Caco-2 (cell line): ENCODE measurements at regions not wholly inside any gene's neighbourhood (a gene's known extent, or its start where the extent isn't known, plus 50 kb on each side); places are given as distances from the start of the nearest gene placed in this dataset.

Experiments used
- BruUV-seq: library from RNA; stranded (reverse); fragments of 400-500 nt; replicated peaks from 2 replicates; lab custom pipeline; 2021; lab: Mats Ljungman, UMichigan
- CTCF ChIA-PET: fragments of 300-600 bp; sonication (Branson Sonifier 250); formaldehyde crosslinking; loops from one replicate; lab custom pipeline; 2022; ENCODE audit warnings: antibody characterized with exemption; lab: Charles Lee
- POLR2A ChIA-PET: fragments of 300-600 bp; sonication (Branson Sonifier 250); formaldehyde crosslinking; loops from one replicate; lab custom pipeline; 2022; ENCODE audit warnings: antibody characterized with exemption; lab: Charles Lee
- DNase-seq, 2 experiments: peaks; one replicate each; pipeline versions ENCODE4 v3.0.0 to v3.0.0-alpha.2; 2020 to 2022
- H3K27me3 ChIP-seq: replicated peaks from 2 replicates; pipeline ENCODE4 v1.6.0; 2011; ENCODE audit warnings: low read length; ENCODE audit not compliant: control insufficient read depth, insufficient read depth
- H3K36me3 ChIP-seq: 2 replicates; pipeline ENCODE4 v1.5.1; 2011; ENCODE audit warnings: low read length; ENCODE audit not compliant: control insufficient read depth, insufficient read depth
- H3K4me1 ChIP-seq: fragments of 250-450 bp; sonication (Bioruptor Pico); 2 replicates; pipeline ENCODE4 v1.5.1; 2020; ENCODE audit warnings: mild to moderate bottlenecking
- H3K4me3 ChIP-seq: 2 replicates; pipeline ENCODE4 v1.5.1; 2011; ENCODE audit warnings: low read depth, mild to moderate bottlenecking, control low read depth, low read length
- H3K9me3 ChIP-seq: fragments of 250-450 bp; sonication (Bioruptor Pico); 2 replicates; pipeline ENCODE4 v1.5.1; 2020; ENCODE audit warnings: mild to moderate bottlenecking, moderate library complexity
- H3K27ac Mint-ChIP-seq: one replicate; pipeline ENCODE4 v1.8.0; 2022; ENCODE audit warnings: mixed read lengths; ENCODE audit not compliant: unreplicated experiment
- H3K27me3 Mint-ChIP-seq: one replicate; pipeline ENCODE4 v1.8.0; 2022; ENCODE audit warnings: mixed read lengths; ENCODE audit not compliant: insufficient read depth, unreplicated experiment
- H3K36me3 Mint-ChIP-seq: one replicate; pipeline ENCODE4 v1.8.0; 2022; ENCODE audit warnings: mild to moderate bottlenecking, mixed read lengths; ENCODE audit not compliant: insufficient read depth, unreplicated experiment
- H3K4me1 Mint-ChIP-seq: one replicate; pipeline ENCODE4 v1.8.0; 2022; ENCODE audit warnings: low read depth, mixed read lengths; ENCODE audit not compliant: unreplicated experiment
- H3K4me3 Mint-ChIP-seq: one replicate; pipeline ENCODE4 v1.8.0; 2022; ENCODE audit warnings: mild to moderate bottlenecking, moderate library complexity, mixed read lengths; ENCODE audit not compliant: unreplicated experiment
- H3K9me3 Mint-ChIP-seq: one replicate; pipeline ENCODE4 v1.8.0; 2022; ENCODE audit warnings: mixed read lengths; ENCODE audit not compliant: unreplicated experiment
- intact Hi-C: fragments of 100-400 bp; cut with micrococcal nuclease; formaldehyde crosslinking; loops from one replicate; pipeline ENCODE4 v1.10.0; 2022; ENCODE audit not compliant: unreplicated experiment
- TF ChIP-seq, protein P1 (sequence below), 2 experiments: fragments of 200-600 bp in 1 of 2; IDR thresholded peaks; 1 replicate in 1 of 2; 2 replicates in 1 of 2; pipeline versions ENCODE4 v1.5.1 to v1.8.0; 2011 to 2022; ENCODE audit warnings: antibody characterized with exemption in 1 of 2, control low read depth in 1 of 2, inconsistent platforms in 1 of 2, low read depth in 1 of 2, low read length in 1 of 2, mild to moderate bottlenecking in 1 of 2, moderate library complexity in 1 of 2; ENCODE audit not compliant: insufficient read depth in 1 of 2, severe bottlenecking in 1 of 2, unreplicated experiment in 1 of 2

DNA sequence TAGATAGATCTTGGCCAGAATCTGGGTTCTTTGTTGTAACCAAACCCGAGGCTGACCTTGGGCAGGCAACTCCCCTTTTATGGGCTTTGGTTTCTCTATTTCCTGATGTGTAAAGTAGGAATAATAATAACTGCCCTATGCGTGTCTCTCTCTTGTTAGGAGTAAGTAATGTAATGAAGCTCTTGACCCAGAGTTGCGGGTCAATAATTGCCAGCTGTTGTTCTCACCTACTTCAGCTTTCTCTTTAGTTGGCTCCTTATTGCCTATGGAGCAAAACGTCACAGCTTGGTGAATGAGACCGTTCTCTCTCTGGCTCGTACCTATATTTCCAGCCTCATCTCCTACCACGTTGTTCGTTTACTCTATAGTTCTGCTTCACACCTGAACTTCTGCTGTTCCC, 56.6 kb upstream of the KIRREL3 start:
- Mint-ChIP-seq H3K4me3 (no peak overlapping the region), H3K4me1 (no peaks in the 10 kb centered on the region), H3K36me3 (no peaks in the 10 kb centered on the region), H3K27me3 (peaks cover 17% of the 10 kb centered on the region), H3K9me3 (peaks cover 9% of the 10 kb centered on the region), H3K27ac (no peak overlapping the region)
- BruUV-seq = no TSS peak
- intact Hi-C loops = no loop called here
- no peak for DNase-seq
- Histone ChIP-seq H3K36me3 (no peaks in the 10 kb centered on the region), H3K4me1 (no peaks in the 10 kb centered on the region), H3K27me3 (no peaks in the 10 kb centered on the region; the same call in none of the 2 replicates), H3K9me3 (no peaks in the 10 kb centered on the region), H3K4me3 (no peak overlapping the region)
- POLR2A ChIA-PET = no interaction called here
- TF ChIP-seq, protein P1, sequence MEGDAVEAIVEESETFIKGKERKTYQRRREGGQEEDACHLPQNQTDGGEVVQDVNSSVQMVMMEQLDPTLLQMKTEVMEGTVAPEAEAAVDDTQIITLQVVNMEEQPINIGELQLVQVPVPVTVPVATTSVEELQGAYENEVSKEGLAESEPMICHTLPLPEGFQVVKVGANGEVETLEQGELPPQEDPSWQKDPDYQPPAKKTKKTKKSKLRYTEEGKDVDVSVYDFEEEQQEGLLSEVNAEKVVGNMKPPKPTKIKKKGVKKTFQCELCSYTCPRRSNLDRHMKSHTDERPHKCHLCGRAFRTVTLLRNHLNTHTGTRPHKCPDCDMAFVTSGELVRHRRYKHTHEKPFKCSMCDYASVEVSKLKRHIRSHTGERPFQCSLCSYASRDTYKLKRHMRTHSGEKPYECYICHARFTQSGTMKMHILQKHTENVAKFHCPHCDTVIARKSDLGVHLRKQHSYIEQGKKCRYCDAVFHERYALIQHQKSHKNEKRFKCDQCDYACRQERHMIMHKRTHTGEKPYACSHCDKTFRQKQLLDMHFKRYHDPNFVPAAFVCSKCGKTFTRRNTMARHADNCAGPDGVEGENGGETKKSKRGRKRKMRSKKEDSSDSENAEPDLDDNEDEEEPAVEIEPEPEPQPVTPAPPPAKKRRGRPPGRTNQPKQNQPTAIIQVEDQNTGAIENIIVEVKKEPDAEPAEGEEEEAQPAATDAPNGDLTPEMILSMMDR (IDR thresholded peaks at IDR 0.05; ENCODE audit: insufficient read depth in 1 of 2, low read depth in 1 of 2, low read length in 1 of 2, severe bottlenecking in 1 of 2, unreplicated experiment in 1 of 2) = no peak
- CTCF ChIA-PET = no interaction called here

DNA sequence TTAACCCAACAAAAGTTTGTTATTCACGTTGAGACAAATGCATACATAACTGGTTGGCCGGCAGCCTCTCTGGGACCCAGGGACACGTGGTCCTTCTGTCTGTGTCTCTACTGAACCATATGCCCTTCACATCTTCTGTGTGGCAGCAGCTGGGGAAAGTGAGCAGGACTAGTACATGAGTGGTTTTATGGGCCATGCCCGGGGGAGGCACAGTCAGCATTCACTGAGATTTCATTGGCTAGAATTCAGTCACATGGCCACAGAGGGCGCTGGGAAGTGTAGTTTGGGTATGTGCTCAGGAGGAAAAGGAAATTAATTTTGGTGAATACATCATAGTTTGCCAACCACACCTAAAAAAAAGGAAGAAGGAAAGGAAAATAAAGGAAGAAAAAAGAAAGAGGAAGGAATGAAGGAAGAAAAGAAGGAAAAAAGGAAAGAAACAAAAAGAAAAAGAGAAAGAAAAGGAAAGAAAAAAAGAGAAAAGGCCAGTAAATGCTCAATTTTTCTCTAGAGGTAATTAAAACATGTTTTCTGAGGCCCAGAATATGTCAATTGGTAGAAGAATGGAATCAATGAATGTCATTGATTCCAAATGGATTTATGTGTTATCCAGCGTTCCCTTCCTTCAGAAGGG, 55.9 kb upstream of the KIRREL3 start:
- no TSS peak for BruUV-seq
- DNase-seq = no peak
- H3K4me1 ChIP-seq = no peaks in the 10 kb centered on the region

DNA sequence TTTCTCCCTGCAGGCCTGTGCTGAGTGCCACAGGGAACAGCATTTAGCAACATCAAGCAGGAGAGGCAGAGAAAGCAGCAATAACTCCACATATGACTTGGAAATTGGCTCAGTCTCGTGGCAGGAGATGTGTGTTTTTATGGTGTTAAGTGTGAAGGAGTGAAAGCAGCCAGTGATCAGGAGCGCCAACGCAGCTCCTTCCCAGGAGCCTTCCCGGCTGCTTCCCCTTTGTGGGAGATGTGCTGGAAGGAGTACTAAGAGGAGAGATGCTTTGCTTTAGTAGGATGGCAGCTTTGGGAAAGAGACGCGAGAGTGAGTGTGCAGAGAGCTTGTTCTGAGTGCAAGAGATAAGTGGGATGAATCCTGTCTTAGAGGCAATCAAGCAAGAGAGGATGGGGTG, 54.7 kb upstream of the KIRREL3 start:
- no peak for DNase-seq
- ChIA-PET POLR2A (no interaction called here), CTCF (no interaction called here)
- TF ChIP-seq, protein P1 (IDR thresholded peaks at IDR 0.05; ENCODE audit: insufficient read depth in 1 of 2, low read depth in 1 of 2, low read length in 1 of 2, severe bottlenecking in 1 of 2, unreplicated experiment in 1 of 2) = no peak
- no peaks in the 10 kb centered on the region for H3K9me3 ChIP-seq
- peaks cover 9% of the 10 kb centered on the region for H3K9me3 Mint-ChIP-seq
- H3K4me3 Mint-ChIP-seq = no peak overlapping the region
- no peaks in the 10 kb centered on the region for H3K4me1 Mint-ChIP-seq
- H3K4me3 ChIP-seq = no peak overlapping the region
- no peaks in the 10 kb centered on the region for H3K36me3 Mint-ChIP-seq
- intact Hi-C loops = no loop called here
- peaks cover 16% of the 10 kb centered on the region for H3K27me3 Mint-ChIP-seq
- no peaks in the 10 kb centered on the region for H3K27me3 ChIP-seq
- no peaks in the 10 kb centered on the region for H3K4me1 ChIP-seq
- no TSS peak for BruUV-seq
- H3K36me3 ChIP-seq = no peaks in the 10 kb centered on the region
- H3K27ac Mint-ChIP-seq = no peak overlapping the region

More for the DNA sequence above, 55.9 kb upstream of the KIRREL3 start:
- peaks cover 18% of the 10 kb centered on the region for H3K27me3 Mint-ChIP-seq
- intact Hi-C loops = no loop called here
- Histone ChIP-seq H3K4me3 (no peak overlapping the region), H3K36me3 (no peaks in the 10 kb centered on the region), H3K9me3 (no peaks in the 10 kb centered on the region), H3K27me3 (no peaks in the 10 kb centered on the region; the same call in none of the 2 replicates)
- H3K4me1 Mint-ChIP-seq = no peaks in the 10 kb centered on the region
- TF ChIP-seq, protein P1 (IDR thresholded peaks at IDR 0.05; ENCODE audit: insufficient read depth in 1 of 2, low read depth in 1 of 2, low read length in 1 of 2, severe bottlenecking in 1 of 2, unreplicated experiment in 1 of 2) = no peak
- POLR2A ChIA-PET = no interaction called here
- no peaks in the 10 kb centered on the region for H3K36me3 Mint-ChIP-seq
- H3K27ac Mint-ChIP-seq = no peak overlapping the region
- H3K4me3 Mint-ChIP-seq = no peak overlapping the region
- H3K9me3 Mint-ChIP-seq = peaks cover 9% of the 10 kb centered on the region
- CTCF ChIA-PET = no interaction called here
